Caco-2 (cell line): ENCODE measurements at regions not wholly inside any gene's neighbourhood (a gene's known extent, or its start where the extent isn't known, plus 50 kb on each side); places are given as distances from the start of the nearest gene placed in this dataset.

ENCODE experiments used
- BruUV-seq: library from RNA; stranded (reverse); fragments of 400-500 nt; replicated peaks from 2 replicates; lab custom pipeline; 2021; lab: Mats Ljungman, UMichigan
- CTCF ChIA-PET: fragments of 300-600 bp; sonication (Branson Sonifier 250); formaldehyde crosslinking; loops from one replicate; lab custom pipeline; 2022; ENCODE audit warnings: antibody characterized with exemption; lab: Charles Lee
- POLR2A ChIA-PET: fragments of 300-600 bp; sonication (Branson Sonifier 250); formaldehyde crosslinking; loops from one replicate; lab custom pipeline; 2022; ENCODE audit warnings: antibody characterized with exemption; lab: Charles Lee
- DNase-seq, 2 experiments: peaks; one replicate each; pipeline versions ENCODE4 v3.0.0 to v3.0.0-alpha.2; 2020 to 2022
- H3K27me3 ChIP-seq: replicated peaks from 2 replicates; pipeline ENCODE4 v1.6.0; 2011; ENCODE audit warnings: low read length; ENCODE audit not compliant: control insufficient read depth, insufficient read depth
- H3K36me3 ChIP-seq: 2 replicates; pipeline ENCODE4 v1.5.1; 2011; ENCODE audit warnings: low read length; ENCODE audit not compliant: control insufficient read depth, insufficient read depth
- H3K4me1 ChIP-seq: fragments of 250-450 bp; sonication (Bioruptor Pico); 2 replicates; pipeline ENCODE4 v1.5.1; 2020; ENCODE audit warnings: mild to moderate bottlenecking
- H3K4me3 ChIP-seq: 2 replicates; pipeline ENCODE4 v1.5.1; 2011; ENCODE audit warnings: low read depth, mild to moderate bottlenecking, control low read depth, low read length
- H3K9me3 ChIP-seq: fragments of 250-450 bp; sonication (Bioruptor Pico); 2 replicates; pipeline ENCODE4 v1.5.1; 2020; ENCODE audit warnings: mild to moderate bottlenecking, moderate library complexity
- H3K27ac Mint-ChIP-seq: one replicate; pipeline ENCODE4 v1.8.0; 2022; ENCODE audit warnings: mixed read lengths; ENCODE audit not compliant: unreplicated experiment
- H3K27me3 Mint-ChIP-seq: one replicate; pipeline ENCODE4 v1.8.0; 2022; ENCODE audit warnings: mixed read lengths; ENCODE audit not compliant: insufficient read depth, unreplicated experiment
- H3K36me3 Mint-ChIP-seq: one replicate; pipeline ENCODE4 v1.8.0; 2022; ENCODE audit warnings: mild to moderate bottlenecking, mixed read lengths; ENCODE audit not compliant: insufficient read depth, unreplicated experiment
- H3K4me1 Mint-ChIP-seq: one replicate; pipeline ENCODE4 v1.8.0; 2022; ENCODE audit warnings: low read depth, mixed read lengths; ENCODE audit not compliant: unreplicated experiment
- H3K4me3 Mint-ChIP-seq: one replicate; pipeline ENCODE4 v1.8.0; 2022; ENCODE audit warnings: mild to moderate bottlenecking, moderate library complexity, mixed read lengths; ENCODE audit not compliant: unreplicated experiment
- H3K9me3 Mint-ChIP-seq: one replicate; pipeline ENCODE4 v1.8.0; 2022; ENCODE audit warnings: mixed read lengths; ENCODE audit not compliant: unreplicated experiment
- CTCF ChIP-seq, 2 experiments: fragments of 200-600 bp in 1 of 2; IDR thresholded peaks; 1 replicate in 1 of 2; 2 replicates in 1 of 2; pipeline versions ENCODE4 v1.5.1 to v1.8.0; 2011 to 2022; ENCODE audit warnings: antibody characterized with exemption in 1 of 2, control low read depth in 1 of 2, inconsistent platforms in 1 of 2, low read depth in 1 of 2, low read length in 1 of 2, mild to moderate bottlenecking in 1 of 2, moderate library complexity in 1 of 2; ENCODE audit not compliant: insufficient read depth in 1 of 2, severe bottlenecking in 1 of 2, unreplicated experiment in 1 of 2
- intact Hi-C: fragments of 100-400 bp; cut with micrococcal nuclease; formaldehyde crosslinking; loops from one replicate; pipeline ENCODE4 v1.10.0; 2022; ENCODE audit not compliant: unreplicated experiment

DNA sequence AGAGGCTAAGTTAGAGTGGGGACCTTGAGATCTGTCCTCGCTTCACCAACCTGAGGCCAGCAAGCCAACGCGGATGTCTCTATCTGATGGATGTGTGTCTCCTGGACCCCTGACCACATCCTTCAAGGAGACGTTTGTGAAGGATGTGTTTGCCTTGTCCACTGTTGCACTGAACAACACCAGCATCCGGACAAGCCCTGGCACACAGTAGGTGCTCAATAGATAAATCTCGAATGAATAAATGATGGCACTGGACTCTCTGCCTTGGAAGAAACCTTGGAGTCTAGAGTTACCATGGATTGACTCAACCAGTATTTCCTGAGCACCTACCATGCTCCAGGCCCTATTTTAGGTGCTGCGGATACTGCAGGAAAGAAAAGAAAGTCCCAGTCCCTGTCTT, 97.7 kb upstream of the PTPN1 start:
- ChIA-PET CTCF (no interaction called here), POLR2A (no interaction called here)
- TF ChIP-seq CTCF (IDR thresholded peaks at IDR 0.05; ENCODE audit: insufficient read depth in 1 of 2, low read depth in 1 of 2, low read length in 1 of 2, severe bottlenecking in 1 of 2, unreplicated experiment in 1 of 2), result no peak
- Mint-ChIP-seq H3K27ac (peak overlapping the region; percentile 44), H3K4me1 (peaks cover 35% of the 10 kb centered on the region), H3K36me3 (no peaks in the 10 kb centered on the region), H3K27me3 (no peaks in the 10 kb centered on the region), H3K9me3 (peaks cover 10% of the 10 kb centered on the region), H3K4me3 (no peak overlapping the region)
- intact Hi-C loops, result loop anchor here (5.0 kb wide), 1 partner anchor 225 kb away; no protein-coding TSS in a partner anchor
- Histone ChIP-seq H3K36me3 (no peaks in the 10 kb centered on the region), H3K9me3 (peaks cover 18% of the 10 kb centered on the region), H3K4me3 (no peak overlapping the region), H3K27me3 (no peaks in the 10 kb centered on the region), H3K4me1 (peaks cover 46% of the 10 kb centered on the region)
- BruUV-seq, result no TSS peak
- DNase-seq, result no peak

DNA sequence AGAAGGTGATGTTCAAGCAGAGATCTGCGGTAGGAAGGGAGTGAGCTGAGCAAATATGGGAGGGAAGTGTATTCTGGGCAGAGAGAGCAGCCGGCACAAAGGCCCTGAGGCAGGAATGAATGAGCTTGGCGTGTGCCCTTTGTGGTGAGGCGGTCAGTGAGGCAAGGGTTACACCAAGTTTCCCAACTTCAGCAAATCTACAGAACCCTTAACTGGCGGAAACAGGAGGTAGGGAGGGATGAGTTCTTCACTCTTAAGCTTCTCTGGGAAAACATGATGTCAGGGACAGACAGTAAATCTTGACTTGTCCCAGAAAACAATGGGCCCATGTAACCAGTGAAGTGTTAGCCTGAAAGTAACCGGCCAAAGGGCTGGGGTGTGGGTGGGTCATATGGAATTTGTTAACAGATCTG, 97.1 kb upstream of the PTPN1 start:
- H3K36me3 Mint-ChIP-seq, result no peaks in the 10 kb centered on the region
- ChIA-PET CTCF (interaction anchor here (1.0 kb wide), 1 partner anchor 38 kb away, joined by 3 read pairs; no protein-coding TSS in a partner anchor), POLR2A (no interaction called here)

GRCh38 chr20:50415021-50415515, 95.1 kb upstream of the PTPN1 start:
- no peak overlapping the region for H3K4me3 ChIP-seq
- Mint-ChIP-seq H3K27me3 (no peaks in the 10 kb centered on the region), H3K36me3 (no peaks in the 10 kb centered on the region), H3K4me1 (peaks cover 35% of the 10 kb centered on the region), H3K27ac (peak overlapping the region; percentile 32), H3K4me3 (no peak overlapping the region), H3K9me3 (peaks cover 10% of the 10 kb centered on the region)
- H3K27me3 ChIP-seq, result no peaks in the 10 kb centered on the region
- intact Hi-C loops, result loop anchor here (5.0 kb wide), 1 partner anchor 48 kb away; no protein-coding TSS in a partner anchor
- BruUV-seq, result no TSS peak
- ChIA-PET POLR2A (interaction anchor here (0.6 kb wide), 1 partner anchor 18 kb away, joined by 7 read pairs; no protein-coding TSS in a partner anchor), CTCF (interaction anchor here (0.6 to 1.0 kb wide), 2 partner anchors 45 to 378 kb away, joined by 5 to 8 read pairs; no protein-coding TSS in a partner anchor)
- no peaks in the 10 kb centered on the region for H3K36me3 ChIP-seq
- H3K9me3 ChIP-seq, result peaks cover 16% of the 10 kb centered on the region
- no peak for TF ChIP-seq CTCF (IDR thresholded peaks at IDR 0.05; ENCODE audit: insufficient read depth in 1 of 2, low read depth in 1 of 2, low read length in 1 of 2, severe bottlenecking in 1 of 2, unreplicated experiment in 1 of 2)
- DNase-seq, result peak; percentile 69 to 77
- peaks cover 34% of the 10 kb centered on the region for H3K4me1 ChIP-seq

More for the DNA sequence above, 97.1 kb upstream of the PTPN1 start:
- peaks cover 10% of the 10 kb centered on the region for H3K9me3 Mint-ChIP-seq
- H3K27ac Mint-ChIP-seq, result peak overlapping the region; percentile 8
- H3K4me1 Mint-ChIP-seq, result peaks cover 35% of the 10 kb centered on the region
- no TSS peak for BruUV-seq
- peaks cover 18% of the 10 kb centered on the region for H3K9me3 ChIP-seq
- H3K4me1 ChIP-seq, result peaks cover 46% of the 10 kb centered on the region
- no peak for DNase-seq
- H3K27me3 ChIP-seq, result no peaks in the 10 kb centered on the region
- intact Hi-C loops, result loop anchor here (5.0 kb wide), 1 partner anchor 226 kb away; no protein-coding TSS in a partner anchor
- H3K27me3 Mint-ChIP-seq, result no peaks in the 10 kb centered on the region
- no peak for TF ChIP-seq CTCF (IDR thresholded peaks at IDR 0.05; ENCODE audit: insufficient read depth in 1 of 2, low read depth in 1 of 2, low read length in 1 of 2, severe bottlenecking in 1 of 2, unreplicated experiment in 1 of 2)
- H3K36me3 ChIP-seq, result no peaks in the 10 kb centered on the region
- H3K4me3 ChIP-seq, result no peak overlapping the region
- no peak overlapping the region for H3K4me3 Mint-ChIP-seq
